ENCODE measurements at regions not wholly inside any gene's neighbourhood (a gene's known extent, or its start where the extent isn't known, plus 50 kb on each side); places are given as distances from the start of the nearest gene placed in this dataset.
A peak's percentile ranks its signal among the peaks of the same experiment; 100 is the strongest.

- in situ Hi-C loops (cut with MboI; ENCODE audit: low sequenced_read_pairs) (no loop called here), dilution Hi-C loops (cut with HindIII; ENCODE audit: low sequenced_read_pairs, unreplicated experiment) (no loop called here), intact Hi-C loops (cut with micrococcal nuclease) (no loop called here)
- Histone ChIP-seq H2AFZ (replicated peaks; ENCODE audit: low read length, poor library complexity) (no peak overlapping the region), H3K4me3 (ENCODE audit: insufficient read depth, low read depth, low read length) (no peak overlapping the region), H3K56ac (ENCODE audit: extremely low read depth, insufficient read depth, low read length) (no peak overlapping the region), H2AK5ac (ENCODE audit: low read depth, low read length) (no peak overlapping the region), H2AK9ac (replicated peaks; ENCODE audit: low read depth, low read length, poor library complexity) (no peak overlapping the region), H3K4me1 (ENCODE audit: control insufficient read depth, insufficient read depth, low read length) (no peaks in the 10 kb centered on the region), H3K23ac (ENCODE audit: low read depth, low read length) (no peak overlapping the region), H3K9me1 (ENCODE audit: insufficient read depth, low read length) (no peaks in the 10 kb centered on the region), H4K5ac (ENCODE audit: low read depth, low read length) (no peak overlapping the region), H3K4ac (ENCODE audit: low read depth, low read length) (no peak overlapping the region), H4K8ac (ENCODE audit: low read depth in 2 of 2, low read length in 2 of 2) (no peak overlapping the region), H3K27ac (ENCODE audit: insufficient read depth, low read length) (no peak overlapping the region), H3K18ac (ENCODE audit: low read depth, low read length) (no peak overlapping the region), H3K9ac (ENCODE audit: low read depth, low read length) (no peak overlapping the region), H4K20me1 (ENCODE audit: insufficient read depth, low read length) (no peaks in the 10 kb centered on the region), H2BK15ac (ENCODE audit: low read depth, low read length) (no peak overlapping the region), H3K36me3 (ENCODE audit: control insufficient read depth, insufficient read depth, low read length) (no peaks in the 10 kb centered on the region), H3K9me3 (ENCODE audit: control insufficient read depth, insufficient read depth, low read length) (no peaks in the 10 kb centered on the region), H4K91ac (ENCODE audit: insufficient read depth, low read depth, low read length) (no peak overlapping the region), H3K4me2 (ENCODE audit: low read depth, low read length) (no peak overlapping the region), H2BK120ac (ENCODE audit: low read depth, low read length) (no peak overlapping the region), H3K27me3 (ENCODE audit: control insufficient read depth, insufficient read depth, low read length) (no peaks in the 10 kb centered on the region), H2BK5ac (ENCODE audit: low read depth, low read length, poor library complexity, severe bottlenecking) (no peak overlapping the region), H3K79me1 (ENCODE audit: low read depth in 1 of 2, low read length in 2 of 2) (no peaks in the 10 kb centered on the region), H3K14ac (replicated peaks; ENCODE audit: low read depth, low read length) (no peak overlapping the region), H2BK20ac (ENCODE audit: low read depth, low read length) (no peak overlapping the region)
- no CpG with 5 or more reads among the region's 5 CpGs for WGBS, 2 experiments (ENCODE audit: extremely low coverage in 2 of 2, insufficient read length in 1 of 2)
- DNase-seq (no peak), ATAC-seq (ENCODE audit: low read depth) (no peak)
- ChIA-PET CTCF (no interaction called here), POLR2A (ENCODE audit: unreplicated experiment) (no interaction called here)
- no TSS peak for BruUV-seq (replicated peaks)
- TF ChIP-seq FOS (IDR thresholded peaks at IDR 0.05; ENCODE audit: low read depth, low read length), result no peak
- 0 out of 2 replicates have a peak, but pooled peaks have one; percentile 0 for TF ChIP-seq CEBPB (IDR thresholded peaks at IDR 0.05; ENCODE audit: low read depth, low read length)
Observed at GRCh38 chr12:3947781-3948180, 74.6 kb upstream of the PARP11 start.

Data from IMR-90 (cell line).